Stimulated activated CD4-positive, alpha-beta T cell treated with anti-CD3 and anti-CD28 coated beads, Interleukin-12 subunit alpha, Interleukin-12 subunit beta, amount 100 ng/mL, for 24 hours (primary cell): ENCODE measurements at regions not wholly inside any gene's neighbourhood (a gene's known extent, or its start where the extent isn't known, plus 50 kb on each side); places are given as distances from the start of the nearest gene placed in this dataset.
"Not testable (repeated sequence)": the region's sequence is repeated elsewhere in the genome, so short reads cannot be mapped to it uniquely, and the experiment has no call there.

Experiments used
- DNase-seq, 2 experiments: peaks; one replicate each; pipeline ENCODE4 v3.0.0-alpha.2; 2020; ENCODE audit warnings: low read depth in 2 of 2

- no peak for DNase-seq
These were observed 68.9 kb upstream of the VGLL4 start for GRCh38 chr3:11712646-11713045.

- DNase-seq: no peak
These were observed 68.2 kb upstream of the VGLL4 start for GRCh38 chr3:11711876-11712275.

- no peak for DNase-seq
These were observed 66.1 kb upstream of the VGLL4 start for GRCh38 chr3:11709782-11710181.

- not testable (repeated sequence) for DNase-seq
These were observed 63.4 kb upstream of the VGLL4 start for GRCh38 chr3:11707084-11707483.

GRCh38 chr3:11706604-11707003, 62.9 kb upstream of the VGLL4 start:
- no peak for DNase-seq

GRCh38 chr3:11705049-11705448, 61.3 kb upstream of the VGLL4 start:
- no peak for DNase-seq

- no peak for DNase-seq
These were observed 59.4 kb upstream of the VGLL4 start for GRCh38 chr3:11703146-11703545.

- DNase-seq: no peak
These were observed 55.3 kb upstream of the VGLL4 start for GRCh38 chr3:11699083-11699427.

- no peak for DNase-seq
These were observed 54.8 kb upstream of the VGLL4 start for GRCh38 chr3:11698326-11699082.

- DNase-seq: no peak
These were observed 54.0 kb upstream of the VGLL4 start for GRCh38 chr3:11697701-11698100.

- DNase-seq: no peak
These were observed 52.3 kb upstream of the VGLL4 start for GRCh38 chr3:11696054-11696453.
